ENCODE measurements at regions not wholly inside any gene's neighbourhood (a gene's known extent, or its start where the extent isn't known, plus 50 kb on each side); places are given as distances from the start of the nearest gene placed in this dataset.

DNA sequence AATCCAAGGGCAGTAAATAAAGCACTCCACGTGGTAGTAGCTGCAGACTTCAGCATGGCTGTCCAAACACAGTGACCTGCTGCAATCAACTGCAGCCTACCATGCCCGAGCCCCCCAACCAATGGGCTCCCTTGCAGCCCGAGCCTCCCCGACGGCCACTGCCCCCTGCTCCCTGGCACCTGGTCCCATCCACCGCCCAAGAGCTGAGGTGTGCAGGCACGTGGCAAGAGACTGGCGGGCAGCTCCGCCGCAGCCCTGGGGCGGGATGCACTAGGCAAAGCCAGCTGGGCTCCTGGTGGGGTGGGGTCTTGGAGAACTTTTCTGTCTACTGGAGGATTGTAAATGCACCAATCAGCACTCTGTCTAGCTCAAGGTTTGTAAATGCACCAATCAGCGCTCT, 57.6 kb upstream of the RGS2 start:
- CTCF ChIA-PET, result no interaction called here
- Mint-ChIP-seq H3K9me3 (ENCODE audit: low read depth) (peaks cover 2% of the 10 kb centered on the region), H3K4me3 (no peak overlapping the region), H3K27ac (no peak overlapping the region), H3K4me1 (no peaks in the 10 kb centered on the region), H3K36me3 (no peaks in the 10 kb centered on the region), H3K27me3 (no peaks in the 10 kb centered on the region)
- ATAC-seq, result no peak
- DNase-seq, result no peak

DNA sequence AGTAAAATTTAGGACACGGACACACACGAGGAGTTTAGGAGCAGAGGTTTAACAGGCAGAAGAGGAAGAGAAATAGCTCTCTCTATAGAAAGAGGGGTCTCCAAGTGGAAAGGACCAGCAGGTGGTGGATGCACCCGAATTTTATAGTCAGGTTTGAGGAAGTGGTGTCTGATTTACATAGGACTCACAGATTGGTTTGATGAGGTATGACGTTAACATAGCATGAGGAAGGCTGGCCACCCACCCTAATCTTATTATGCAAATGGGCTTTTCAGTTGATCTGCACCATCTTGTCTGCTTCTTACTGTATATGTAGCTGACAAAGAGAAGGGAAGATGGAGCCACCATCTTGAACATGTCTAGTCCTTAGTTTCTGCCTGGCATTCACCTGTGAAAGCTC, 52.5 kb upstream of the RGS2 start:
- Mint-ChIP-seq H3K27me3 (peaks cover 6% of the 10 kb centered on the region), H3K9me3 (ENCODE audit: low read depth) (peaks cover 2% of the 10 kb centered on the region), H3K4me3 (no peak overlapping the region), H3K27ac (no peak overlapping the region), H3K36me3 (no peaks in the 10 kb centered on the region), H3K4me1 (peaks cover 3% of the 10 kb centered on the region)
- CTCF ChIA-PET, result no interaction called here
- DNase-seq (no peak), ATAC-seq (no peak)

DNA sequence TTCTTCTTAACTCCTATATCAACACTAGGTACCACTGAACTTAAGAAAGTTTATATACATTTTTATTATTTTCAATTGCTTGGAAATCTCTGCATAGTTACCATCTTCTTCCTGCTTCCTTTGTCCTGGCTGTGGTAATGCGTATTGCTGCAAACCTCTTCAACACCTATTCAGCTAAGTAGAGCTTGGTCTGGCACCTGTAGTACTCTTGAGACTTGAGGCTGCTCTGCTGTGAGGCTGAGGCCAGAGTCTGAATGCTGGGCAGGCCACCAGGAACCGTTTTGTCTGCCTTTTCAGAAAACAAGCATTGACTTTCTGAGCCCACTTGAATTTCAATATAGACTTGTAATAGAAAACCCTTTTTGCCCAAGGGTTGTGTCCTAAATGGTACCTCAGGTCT, 52.0 kb upstream of the RGS2 start:
- DNase-seq, result no peak
- Mint-ChIP-seq H3K27ac (no peak overlapping the region), H3K27me3 (peaks cover 6% of the 10 kb centered on the region), H3K4me3 (no peak overlapping the region), H3K36me3 (no peaks in the 10 kb centered on the region), H3K4me1 (peaks cover 4% of the 10 kb centered on the region), H3K9me3 (ENCODE audit: low read depth) (peaks cover 2% of the 10 kb centered on the region)
- CTCF ChIA-PET, result no interaction called here
- ATAC-seq, result no peak

DNA sequence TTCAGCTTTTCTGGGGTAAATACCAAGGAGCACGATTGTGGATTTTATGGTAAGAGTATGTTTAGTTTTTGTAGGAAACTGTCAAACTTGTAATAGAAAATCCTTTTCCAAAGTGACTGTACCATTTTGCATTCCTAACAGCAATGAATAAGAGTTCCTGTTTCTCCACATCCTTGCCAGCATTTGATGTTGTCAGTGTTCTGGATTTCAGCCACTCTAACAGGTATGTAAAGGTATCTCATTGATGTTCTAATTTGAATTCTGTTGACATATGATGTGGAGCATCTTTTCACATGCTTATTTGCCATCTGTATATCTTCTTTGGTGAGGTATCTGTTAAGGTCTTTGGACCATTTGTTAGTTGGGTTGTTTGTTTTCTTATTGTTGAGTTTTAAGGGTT, 50.3 kb upstream of the RGS2 start:
- ATAC-seq (no peak), DNase-seq (no peak)
- CTCF ChIA-PET, result no interaction called here
- Mint-ChIP-seq H3K27me3 (peaks cover 6% of the 10 kb centered on the region), H3K4me1 (peaks cover 10% of the 10 kb centered on the region), H3K9me3 (ENCODE audit: low read depth) (peaks cover 3% of the 10 kb centered on the region), H3K27ac (no peak overlapping the region), H3K4me3 (no peak overlapping the region), H3K36me3 (peaks cover 1% of the 10 kb centered on the region)
